HFF-Myc (cell line): ENCODE measurements at regions not wholly inside any gene's neighbourhood (a gene's known extent, or its start where the extent isn't known, plus 50 kb on each side); places are given as distances from the start of the nearest gene placed in this dataset.

Experiments used
- DNase-seq: peaks from one replicate; pipeline ENCODE4 v3.0.0-alpha.2; 2011; ENCODE audit warnings: low read depth; ENCODE audit errors: extremely low read depth
- H3K4me3 ChIP-seq: replicated peaks from 2 replicates; pipeline ENCODE4 v1.5.1; 2011; ENCODE audit warnings: low read depth, mild to moderate bottlenecking, control low read depth, low read length
- CTCF ChIP-seq: IDR thresholded peaks from 2 replicates; pipeline ENCODE4 v1.5.1; 2012; ENCODE audit warnings: mild to moderate bottlenecking, low read depth, low read length, control low read depth; ENCODE audit errors: missing control alignments

- no peak for DNase-seq
- no peak overlapping the region for H3K4me3 ChIP-seq
- TF ChIP-seq CTCF, result no peak
These were observed 796.8 kb downstream of the NLGN4X start for GRCh38 chrX:5431823-5432222.

GRCh38 chrX:5425119-5425518, 803.5 kb downstream of the NLGN4X start:
- DNase-seq, result no peak
- H3K4me3 ChIP-seq, result no peak overlapping the region
- TF ChIP-seq CTCF, result no peak

GRCh38 chrX:5417381-5417780, 811.3 kb downstream of the NLGN4X start:
- H3K4me3 ChIP-seq, result no peak overlapping the region
- TF ChIP-seq CTCF, result no peak
- DNase-seq, result no peak

- no peak for TF ChIP-seq CTCF
- no peak overlapping the region for H3K4me3 ChIP-seq
- DNase-seq, result no peak
These were observed 812.9 kb downstream of the NLGN4X start for GRCh38 chrX:5415738-5416137.

- no peak for DNase-seq
These were observed 819.6 kb downstream of the NLGN4X start for GRCh38 chrX:5409106-5409505.

GRCh38 chrX:5402461-5402860, 826.2 kb downstream of the NLGN4X start:
- DNase-seq, result no peak
- no peak for TF ChIP-seq CTCF
- H3K4me3 ChIP-seq, result no peak overlapping the region

More at GRCh38 chrX:5409106-5409505, 819.6 kb downstream of the NLGN4X start:
- no peak overlapping the region for H3K4me3 ChIP-seq
- TF ChIP-seq CTCF, result no peak

GRCh38 chrX:5399403-5399802, 829.3 kb downstream of the NLGN4X start:
- TF ChIP-seq CTCF, result no peak
- H3K4me3 ChIP-seq, result no peak overlapping the region
- DNase-seq, result no peak
